ENCODE measurements at regions not wholly inside any gene's neighbourhood (a gene's known extent, or its start where the extent isn't known, plus 50 kb on each side); places are given as distances from the start of the nearest gene placed in this dataset.

- DNase-seq: no peak
These were observed 211.6 kb downstream of the ALDH8A1 start for GRCh38 chr6:134738211-134738885.

GRCh38 chr6:134735461-134735860, 214.4 kb downstream of the ALDH8A1 start:
- DNase-seq: no peak

- no peak for DNase-seq
These were observed 215.5 kb downstream of the ALDH8A1 start for GRCh38 chr6:134734312-134734869.

GRCh38 chr6:134733801-134734200, 216.1 kb downstream of the ALDH8A1 start:
- no peak for DNase-seq

GRCh38 chr6:134732763-134733162, 217.1 kb downstream of the ALDH8A1 start:
- DNase-seq: no peak

- DNase-seq: no peak
These were observed 218.3 kb downstream of the ALDH8A1 start for GRCh38 chr6:134731615-134732014.

GRCh38 chr6:134730013-134730412, 219.9 kb downstream of the ALDH8A1 start:
- no peak for DNase-seq

GRCh38 chr6:134729561-134729960, 220.3 kb downstream of the ALDH8A1 start:
- peak in 1 of 3 experiments; percentile 27 for DNase-seq

GRCh38 chr6:134727081-134727480, 222.8 kb downstream of the ALDH8A1 start:
- no peak for DNase-seq

- no peak for DNase-seq
These were observed 224.3 kb downstream of the ALDH8A1 start for GRCh38 chr6:134725590-134725989.

- DNase-seq: no peak
These were observed 225.0 kb downstream of the ALDH8A1 start for GRCh38 chr6:134724771-134725340.

- peak in 2 of 3 experiments; percentile 44 to 83 for DNase-seq
These were observed 226.6 kb downstream of the ALDH8A1 start for GRCh38 chr6:134723081-134723871.

- DNase-seq: no peak
These were observed 227.6 kb downstream of the ALDH8A1 start for GRCh38 chr6:134722200-134722870.

- no peak for DNase-seq
These were observed 228.9 kb downstream of the ALDH8A1 start for GRCh38 chr6:134721060-134721405.

GRCh38 chr6:134720353-134721059, 229.4 kb downstream of the ALDH8A1 start:
- no peak for DNase-seq

- no peak for DNase-seq
These were observed 230.0 kb downstream of the ALDH8A1 start for GRCh38 chr6:134719911-134720310.

GRCh38 chr6:134719286-134719685, 230.6 kb downstream of the ALDH8A1 start:
- DNase-seq: no peak

GRCh38 chr6:134714679-134715078, 235.2 kb downstream of the ALDH8A1 start:
- DNase-seq: peak in 1 of 3 experiments; percentile 37

- DNase-seq: no peak
These were observed 235.8 kb downstream of the ALDH8A1 start for GRCh38 chr6:134714113-134714512.

GRCh38 chr6:134712311-134712710, 237.6 kb downstream of the ALDH8A1 start:
- no peak for DNase-seq

GRCh38 chr6:134708079-134708478, 241.8 kb downstream of the ALDH8A1 start:
- DNase-seq: no peak

- DNase-seq: peak; percentile 14 to 70 (median 48)
These were observed 242.4 kb downstream of the ALDH8A1 start for GRCh38 chr6:134707342-134708031.

Measured in NCI-H1417 (cell line).